C4-2B (cell line): ENCODE measurements at regions not wholly inside any gene's neighbourhood (a gene's known extent, or its start where the extent isn't known, plus 50 kb on each side); places are given as distances from the start of the nearest gene placed in this dataset.

Source experiments
- CTCF ChIP-seq: fragments of 450-650 bp; conservative IDR thresholded peaks from 2 replicates; pipeline ENCODE4 v1.5.1; 2017; ENCODE audit warnings: mild to moderate bottlenecking
- ZFX ChIP-seq: fragments of 450-650 bp; IDR thresholded peaks from 2 replicates; pipeline ENCODE4 v1.6.1; 2017

GRCh38 chr22:23395530-23396361, 184.3 kb downstream of the IGLL1 start:
- TF ChIP-seq CTCF (no peak), ZFX (no peak)
